GM12873 (cell line): ENCODE measurements at regions not wholly inside any gene's neighbourhood (a gene's known extent, or its start where the extent isn't known, plus 50 kb on each side); places are given as distances from the start of the nearest gene placed in this dataset.

Experiments
- TF ChIP-seq, protein P1 (sequence below): IDR thresholded peaks from 2 replicates; pipeline ENCODE4 v1.5.1; 2012; ENCODE audit warnings: low read depth, mild to moderate bottlenecking, moderate library complexity, low read length, control low read depth; ENCODE audit not compliant: insufficient read depth; ENCODE audit errors: missing control alignments

DNA sequence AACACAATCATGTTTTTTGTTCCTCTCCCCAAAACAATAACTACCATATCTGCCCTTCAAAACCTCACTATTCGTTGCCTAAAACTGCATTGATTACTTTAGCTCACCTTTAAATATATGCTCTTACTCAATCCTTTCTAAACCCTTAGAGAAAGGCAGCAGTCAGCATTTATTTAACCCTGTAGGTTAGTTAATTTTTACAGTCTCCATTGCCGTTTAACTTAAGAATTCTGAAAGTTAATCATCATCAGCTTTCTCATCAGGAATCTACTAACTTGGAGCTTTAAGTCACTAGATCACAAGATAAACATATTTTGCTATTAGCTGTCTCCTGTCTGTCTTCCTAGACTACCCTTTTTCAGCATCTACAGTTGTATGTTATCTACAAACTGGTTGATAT is 991.9 kb downstream of the EPHA7 start:
- TF ChIP-seq, protein P1, sequence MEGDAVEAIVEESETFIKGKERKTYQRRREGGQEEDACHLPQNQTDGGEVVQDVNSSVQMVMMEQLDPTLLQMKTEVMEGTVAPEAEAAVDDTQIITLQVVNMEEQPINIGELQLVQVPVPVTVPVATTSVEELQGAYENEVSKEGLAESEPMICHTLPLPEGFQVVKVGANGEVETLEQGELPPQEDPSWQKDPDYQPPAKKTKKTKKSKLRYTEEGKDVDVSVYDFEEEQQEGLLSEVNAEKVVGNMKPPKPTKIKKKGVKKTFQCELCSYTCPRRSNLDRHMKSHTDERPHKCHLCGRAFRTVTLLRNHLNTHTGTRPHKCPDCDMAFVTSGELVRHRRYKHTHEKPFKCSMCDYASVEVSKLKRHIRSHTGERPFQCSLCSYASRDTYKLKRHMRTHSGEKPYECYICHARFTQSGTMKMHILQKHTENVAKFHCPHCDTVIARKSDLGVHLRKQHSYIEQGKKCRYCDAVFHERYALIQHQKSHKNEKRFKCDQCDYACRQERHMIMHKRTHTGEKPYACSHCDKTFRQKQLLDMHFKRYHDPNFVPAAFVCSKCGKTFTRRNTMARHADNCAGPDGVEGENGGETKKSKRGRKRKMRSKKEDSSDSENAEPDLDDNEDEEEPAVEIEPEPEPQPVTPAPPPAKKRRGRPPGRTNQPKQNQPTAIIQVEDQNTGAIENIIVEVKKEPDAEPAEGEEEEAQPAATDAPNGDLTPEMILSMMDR = no peak

DNA sequence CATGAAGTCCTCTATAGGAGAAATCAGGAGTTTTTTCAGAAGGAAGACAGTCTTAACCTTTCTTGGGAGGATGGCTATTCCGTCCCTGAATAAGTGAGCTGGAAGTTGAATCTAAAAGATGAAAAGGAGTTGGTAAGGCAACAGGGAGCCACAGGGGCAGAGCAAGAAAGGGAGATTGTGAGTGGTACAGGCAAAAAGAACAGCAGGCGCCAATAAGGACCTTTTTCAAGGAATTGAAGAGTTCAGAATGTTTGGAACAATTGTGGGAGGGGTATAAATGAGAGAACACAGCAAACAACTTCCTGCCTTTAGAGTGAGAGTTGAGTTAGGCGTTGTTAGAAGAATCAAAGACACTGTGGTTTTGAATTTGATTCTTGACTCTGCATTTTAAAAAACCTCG is 1003.7 kb downstream of the EPHA7 start:
- TF ChIP-seq, protein P1 = no peak

DNA sequence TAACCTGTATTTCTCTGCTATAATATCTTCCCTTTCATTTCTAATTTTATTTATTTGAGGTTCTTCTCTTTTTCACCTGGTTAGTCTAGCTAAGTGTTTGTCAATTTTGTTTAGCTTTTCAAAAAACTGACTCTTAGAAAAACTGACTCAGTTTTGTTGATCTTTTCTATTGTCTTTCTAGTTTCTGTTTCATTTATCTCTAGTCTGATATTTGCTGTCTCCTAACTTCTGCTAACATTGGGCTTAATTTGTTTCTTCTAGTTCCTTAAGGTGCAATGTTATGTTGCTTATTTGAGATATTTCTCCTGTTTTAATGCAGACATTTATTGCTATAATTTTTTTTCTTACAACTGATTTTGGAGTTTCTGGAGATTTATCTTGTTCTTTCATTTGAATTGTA is 1011.0 kb downstream of the EPHA7 start:
- TF ChIP-seq, protein P1 = no peak

DNA sequence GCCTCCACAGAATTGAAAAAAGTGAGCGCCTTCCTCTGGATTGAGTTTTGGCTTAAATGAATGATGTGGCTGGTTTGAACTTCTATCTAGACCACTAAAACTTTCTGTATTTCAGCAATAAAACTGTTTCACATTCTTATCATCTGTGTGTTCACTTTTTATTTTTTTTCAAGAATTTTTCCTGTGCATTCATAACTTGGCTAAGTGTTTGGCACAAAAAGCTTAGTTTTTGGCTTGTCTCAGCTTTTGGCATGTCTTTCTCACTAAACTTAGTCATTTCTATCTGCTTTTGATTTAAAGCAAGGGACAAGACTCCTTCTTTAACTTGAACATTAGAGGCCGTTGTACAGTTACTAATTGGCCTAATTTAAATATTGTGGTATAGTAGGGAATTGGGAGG is 1015.1 kb downstream of the EPHA7 start:
- TF ChIP-seq, protein P1 = no peak

DNA sequence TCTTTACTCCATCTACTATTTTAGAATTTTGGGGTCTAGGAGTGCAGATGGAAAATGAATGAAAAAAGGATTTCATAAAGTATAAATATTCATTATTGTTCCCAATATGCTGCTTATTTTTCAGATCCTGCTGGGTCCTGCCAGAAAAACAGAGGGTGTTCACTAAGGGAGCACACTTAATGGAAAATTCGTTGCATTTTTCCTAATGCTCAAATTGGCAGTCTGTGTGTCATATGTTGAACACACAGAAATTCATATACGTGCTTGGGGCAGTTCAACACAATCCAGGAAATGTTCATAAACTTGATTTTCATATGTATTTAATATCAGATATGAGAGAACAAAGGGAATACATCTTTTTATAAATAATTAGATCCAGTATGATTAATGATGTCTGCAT is 1019.4 kb downstream of the EPHA7 start:
- TF ChIP-seq, protein P1 = no peak

DNA sequence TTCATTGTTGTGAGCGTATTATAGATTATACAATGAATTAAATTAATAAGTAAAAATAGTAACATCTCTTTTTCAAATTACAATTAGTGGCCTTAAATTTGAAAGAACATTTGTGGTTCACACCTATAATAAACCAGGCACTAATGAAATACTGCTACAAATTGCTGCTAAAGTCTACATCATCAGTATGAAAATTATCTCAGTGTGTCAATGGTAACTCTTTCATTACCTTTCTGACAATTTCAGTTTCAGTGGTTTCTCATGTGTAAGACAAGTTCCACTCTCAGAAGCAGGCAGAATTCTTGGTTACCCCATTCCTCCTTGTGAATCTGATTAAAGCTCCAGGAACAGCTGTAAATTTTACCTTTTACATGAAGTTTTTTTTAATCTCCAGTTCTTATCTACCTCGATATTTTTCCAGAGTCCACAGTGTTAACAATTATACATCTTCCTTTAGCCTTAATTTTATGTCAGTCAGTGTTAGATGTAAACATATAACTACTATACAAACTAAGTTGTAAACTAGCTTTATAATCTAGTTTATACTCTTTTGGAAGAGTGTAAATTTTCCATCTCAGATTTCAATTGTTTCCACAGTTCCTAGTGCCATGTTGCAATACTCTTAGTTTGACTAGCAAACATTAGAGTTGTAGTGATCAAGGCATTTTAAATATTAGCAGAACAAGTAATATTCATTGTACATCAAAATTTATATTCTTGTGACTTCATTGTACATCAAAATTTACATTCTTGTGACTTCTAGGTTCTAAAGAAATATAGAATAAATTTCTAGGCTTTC is 1038.4 kb downstream of the EPHA7 start:
- TF ChIP-seq, protein P1 = no peak

DNA sequence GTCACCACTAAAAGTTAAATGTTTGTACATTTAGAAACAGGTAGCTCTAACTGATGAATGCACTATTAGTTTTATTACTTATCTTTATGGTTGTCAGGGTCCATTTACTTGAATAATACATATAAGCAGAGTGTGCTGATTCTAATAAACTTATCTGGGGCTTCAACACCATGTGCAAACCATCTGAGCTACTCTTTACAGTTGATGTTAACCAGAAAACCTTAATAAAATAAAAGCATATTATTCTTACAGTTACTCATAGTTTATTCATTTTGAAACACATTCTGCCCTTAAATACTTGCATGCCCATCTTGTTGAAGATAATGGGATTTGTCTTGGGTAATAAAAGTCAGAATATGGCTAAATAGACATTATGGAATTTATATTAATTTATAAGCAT is 1042.2 kb downstream of the EPHA7 start:
- TF ChIP-seq, protein P1 = no peak
